ENCODE measurements at regions not wholly inside any gene's neighbourhood (a gene's known extent, or its start where the extent isn't known, plus 50 kb on each side); places are given as distances from the start of the nearest gene placed in this dataset.

- intact Hi-C loops (cut with micrococcal nuclease) (no loop called here), dilution Hi-C loops (cut with MboI; ENCODE audit: extremely low pct_ligation_motif_present, low sequenced_read_pairs) (no loop called here)
- TF ChIP-seq MAX (IDR thresholded peaks at IDR 0.05; ENCODE audit: insufficient read depth, insufficient read length) (no peak), POLR2AphosphoS5 (IDR thresholded peaks at IDR 0.05; ENCODE audit: insufficient read depth, low read depth, low read length) (no peak), EZH2 (IDR thresholded peaks at IDR 0.05; ENCODE audit: borderline replicate concordance, low read depth, low read length, severe bottlenecking) (no peak), POLR2A (IDR thresholded peaks at IDR 0.05; ENCODE audit: low read depth, low read length) (no peak), JUN (IDR thresholded peaks at IDR 0.05; ENCODE audit: borderline replicate concordance, insufficient read depth, insufficient read length, low read depth) (no peak), MYC (IDR thresholded peaks at IDR 0.05; ENCODE audit: low read depth, low read length) (no peak), FOS (IDR thresholded peaks at IDR 0.05; ENCODE audit: borderline replicate concordance, insufficient read depth, low read length) (no peak), GATA2 (IDR thresholded peaks at IDR 0.05; ENCODE audit: insufficient read depth, insufficient read length, low read depth, low read length) (no peak)
- TF ChIP-seq, protein P1, sequence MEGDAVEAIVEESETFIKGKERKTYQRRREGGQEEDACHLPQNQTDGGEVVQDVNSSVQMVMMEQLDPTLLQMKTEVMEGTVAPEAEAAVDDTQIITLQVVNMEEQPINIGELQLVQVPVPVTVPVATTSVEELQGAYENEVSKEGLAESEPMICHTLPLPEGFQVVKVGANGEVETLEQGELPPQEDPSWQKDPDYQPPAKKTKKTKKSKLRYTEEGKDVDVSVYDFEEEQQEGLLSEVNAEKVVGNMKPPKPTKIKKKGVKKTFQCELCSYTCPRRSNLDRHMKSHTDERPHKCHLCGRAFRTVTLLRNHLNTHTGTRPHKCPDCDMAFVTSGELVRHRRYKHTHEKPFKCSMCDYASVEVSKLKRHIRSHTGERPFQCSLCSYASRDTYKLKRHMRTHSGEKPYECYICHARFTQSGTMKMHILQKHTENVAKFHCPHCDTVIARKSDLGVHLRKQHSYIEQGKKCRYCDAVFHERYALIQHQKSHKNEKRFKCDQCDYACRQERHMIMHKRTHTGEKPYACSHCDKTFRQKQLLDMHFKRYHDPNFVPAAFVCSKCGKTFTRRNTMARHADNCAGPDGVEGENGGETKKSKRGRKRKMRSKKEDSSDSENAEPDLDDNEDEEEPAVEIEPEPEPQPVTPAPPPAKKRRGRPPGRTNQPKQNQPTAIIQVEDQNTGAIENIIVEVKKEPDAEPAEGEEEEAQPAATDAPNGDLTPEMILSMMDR (IDR thresholded peaks at IDR 0.05; ENCODE audit: extremely low read depth in 1 of 2, insufficient read depth in 1 of 2, low read depth in 1 of 2, low read length in 2 of 2), result no peak
- Histone ChIP-seq H3K9me3 (replicated peaks; ENCODE audit: control insufficient read depth, insufficient read depth, low read length) (peaks cover 2% of the 10 kb centered on the region), H3K4me3 (replicated peaks in 1 of 3; ENCODE audit: insufficient read depth in 1 of 3, low read depth in 1 of 3, low read length in 3 of 3) (no peak overlapping the region), H3K9me1 (replicated peaks; ENCODE audit: control insufficient read depth, extremely low read depth, insufficient read depth, low read length) (no peaks in the 10 kb centered on the region), H3K27me3 (ENCODE audit: control insufficient read depth in 2 of 2, insufficient read depth in 2 of 2, low read length in 2 of 2) (no peaks in the 10 kb centered on the region), H3K36me3 (ENCODE audit: control insufficient read depth in 2 of 2, extremely low read depth in 1 of 2, insufficient read depth in 2 of 2, low read length in 2 of 2) (no peaks in the 10 kb centered on the region), H2AFZ (ENCODE audit: low read depth, low read length) (no peak overlapping the region), H3K9ac (replicated peaks; ENCODE audit: extremely low read depth, insufficient read depth, low read length) (no peak overlapping the region), H3K4me1 (ENCODE audit: control insufficient read depth, extremely low read depth, insufficient read depth, low read length) (no peaks in the 10 kb centered on the region), H3K4me2 (ENCODE audit: insufficient read depth, low read length) (no peak overlapping the region), H4K20me1 (replicated peaks; ENCODE audit: control insufficient read depth, extremely low read depth, insufficient read depth, low read length) (no peaks in the 10 kb centered on the region), H3K27ac (ENCODE audit: insufficient read depth, low read depth, low read length) (no peak overlapping the region), H3K79me2 (ENCODE audit: control insufficient read depth, insufficient read depth, low read length) (no peaks in the 10 kb centered on the region)
- FAIRE-seq (no peak), DNase-seq (ENCODE audit: low read depth, low spot score) (no peak)
- ChIA-PET CTCF (no interaction called here), POLR2A (no interaction called here)
- no TSS peak for BruUV-seq (replicated peaks)
These were observed 499.3 kb upstream of the TENM4 start for GRCh38 chr11:79940165-79940564.
